OCI-LY1 (cell line): ENCODE measurements at regions not wholly inside any gene's neighbourhood (a gene's known extent, or its start where the extent isn't known, plus 50 kb on each side); places are given as distances from the start of the nearest gene placed in this dataset.

Source experiments
- H2AFZ ChIP-seq: fragments of 200-600 bp; sonication (generic), shearing (Covaris generic); 2 replicates; pipeline ENCODE4 v1.6.0; 2014; ENCODE audit warnings: antibody characterized with exemption, mild to moderate bottlenecking, low read length
- H3F3A ChIP-seq: fragments of 200-600 bp; sonication (generic), shearing (Covaris generic); 2 replicates; pipeline ENCODE4 v1.6.0; 2014; ENCODE audit warnings: mild to moderate bottlenecking, antibody characterized with exemption, low read length, moderate library complexity; ENCODE audit not compliant: insufficient read depth
- H3K27ac ChIP-seq: fragments of 200-600 bp; sonication (generic); 2 replicates; pipeline ENCODE4 v1.5.1; 2014; ENCODE audit warnings: low read length, mixed run types, mild to moderate bottlenecking, low read depth; ENCODE audit not compliant: poor library complexity, severe bottlenecking
- H3K27me3 ChIP-seq: fragments of 200-600 bp; sonication (generic); 2 replicates; pipeline ENCODE4 v1.6.0; 2014; ENCODE audit warnings: antibody characterized with exemption, mild to moderate bottlenecking, low read length, moderate library complexity; ENCODE audit not compliant: insufficient read depth
- H3K36me3 ChIP-seq: fragments of 200-600 bp; sonication (generic); 2 replicates; pipeline ENCODE4 v1.6.1; 2014; ENCODE audit warnings: mild to moderate bottlenecking, antibody characterized with exemption, low read length, moderate library complexity, mixed read lengths; ENCODE audit not compliant: insufficient read depth
- H3K4me1 ChIP-seq: fragments of 200-600 bp; sonication (generic); 2 replicates; pipeline ENCODE4 v1.5.1; 2014; ENCODE audit warnings: mild to moderate bottlenecking, low read length, moderate library complexity; ENCODE audit not compliant: insufficient read depth, severe bottlenecking
- H3K4me2 ChIP-seq: fragments of 200-600 bp; sonication (generic), shearing (Covaris generic); 2 replicates; pipeline ENCODE4 v1.6.1; 2014; ENCODE audit warnings: low read length
- H3K4me3 ChIP-seq: fragments of 200-600 bp; sonication (generic); 2 replicates; pipeline ENCODE4 v1.5.1; 2014; ENCODE audit warnings: low read length, low read depth, mild to moderate bottlenecking, mixed read lengths; ENCODE audit not compliant: poor library complexity, severe bottlenecking
- H3K79me2 ChIP-seq: fragments of 200-600 bp; shearing (Covaris generic); 2 replicates; pipeline ENCODE4 v1.6.1; 2016; ENCODE audit warnings: mixed run types, low read length, mixed read lengths; ENCODE audit not compliant: insufficient read depth
- H3K9ac ChIP-seq: fragments of 200-600 bp; sonication (generic), shearing (Covaris generic); 2 replicates; pipeline ENCODE4 v1.6.1; 2014; ENCODE audit warnings: mild to moderate bottlenecking, low read length, mixed read lengths
- H3K9me2 ChIP-seq: fragments of 200-600 bp; sonication (generic), shearing (Covaris generic); 2 replicates; pipeline ENCODE4 v1.6.1; 2014; ENCODE audit warnings: low read depth, mild to moderate bottlenecking, low read length, mixed read lengths
- H3K9me3 ChIP-seq: fragments of 200-600 bp; shearing (Covaris generic); 2 replicates; pipeline ENCODE4 v1.6.1; 2014; ENCODE audit warnings: low read length, mixed read lengths
- H4K20me1 ChIP-seq: fragments of 200-600 bp; sonication (generic), shearing (Covaris generic); 2 replicates; pipeline ENCODE4 v1.6.0; 2016; ENCODE audit warnings: mild to moderate bottlenecking, low read length; ENCODE audit not compliant: insufficient read depth
- EZH2 ChIP-seq: fragments of 200-600 bp; sonication (generic), shearing (Covaris generic); IDR thresholded peaks from 2 replicates; pipeline ENCODE4 v1.8.0; 2017; ENCODE audit warnings: borderline replicate concordance, mixed run types, mild to moderate bottlenecking, antibody characterized with exemption, low read length, moderate library complexity, mixed read lengths
- TF ChIP-seq, protein P1 (sequence below): fragments of 200-600 bp; sonication (generic), shearing (Covaris generic); IDR thresholded peaks from 2 replicates; pipeline ENCODE4 v1.5.1; 2017; ENCODE audit warnings: mild to moderate bottlenecking, antibody characterized with exemption, low read length, moderate library complexity, mixed read lengths

DNA sequence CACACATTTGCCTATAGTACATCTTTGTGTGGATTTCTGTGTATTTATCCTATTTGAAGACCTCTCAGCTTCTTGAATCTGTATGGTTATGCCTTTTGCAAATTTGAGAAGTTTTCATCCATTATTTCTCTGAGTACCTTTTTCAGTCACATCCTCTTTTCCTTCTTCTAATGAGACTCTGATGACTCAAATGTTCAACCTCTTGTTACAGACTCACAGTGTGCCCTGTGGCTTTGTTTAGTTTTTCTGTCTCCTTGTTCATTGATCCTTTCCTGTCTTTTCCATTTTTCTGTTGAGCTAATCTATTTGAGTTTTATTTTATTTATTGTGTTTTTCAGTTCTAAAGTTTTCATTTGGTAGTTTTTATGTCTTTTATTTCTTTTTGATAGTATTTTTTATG lies 87.0 kb upstream of the LRP1B start:
- Histone ChIP-seq H3K79me2 (no peaks in the 10 kb centered on the region), H3K4me1 (no peaks in the 10 kb centered on the region), H3K4me2 (no peak overlapping the region), H2AFZ (no peak overlapping the region), H3F3A (no peaks in the 10 kb centered on the region), H3K9me3 (no peaks in the 10 kb centered on the region), H3K36me3 (no peaks in the 10 kb centered on the region), H3K27me3 (no peaks in the 10 kb centered on the region), H3K9me2 (no peaks in the 10 kb centered on the region), H3K27ac (no peak overlapping the region), H3K4me3 (no peak overlapping the region), H4K20me1 (no peaks in the 10 kb centered on the region), H3K9ac (no peak overlapping the region)
- TF ChIP-seq EZH2 = no peak
- TF ChIP-seq, protein P1, sequence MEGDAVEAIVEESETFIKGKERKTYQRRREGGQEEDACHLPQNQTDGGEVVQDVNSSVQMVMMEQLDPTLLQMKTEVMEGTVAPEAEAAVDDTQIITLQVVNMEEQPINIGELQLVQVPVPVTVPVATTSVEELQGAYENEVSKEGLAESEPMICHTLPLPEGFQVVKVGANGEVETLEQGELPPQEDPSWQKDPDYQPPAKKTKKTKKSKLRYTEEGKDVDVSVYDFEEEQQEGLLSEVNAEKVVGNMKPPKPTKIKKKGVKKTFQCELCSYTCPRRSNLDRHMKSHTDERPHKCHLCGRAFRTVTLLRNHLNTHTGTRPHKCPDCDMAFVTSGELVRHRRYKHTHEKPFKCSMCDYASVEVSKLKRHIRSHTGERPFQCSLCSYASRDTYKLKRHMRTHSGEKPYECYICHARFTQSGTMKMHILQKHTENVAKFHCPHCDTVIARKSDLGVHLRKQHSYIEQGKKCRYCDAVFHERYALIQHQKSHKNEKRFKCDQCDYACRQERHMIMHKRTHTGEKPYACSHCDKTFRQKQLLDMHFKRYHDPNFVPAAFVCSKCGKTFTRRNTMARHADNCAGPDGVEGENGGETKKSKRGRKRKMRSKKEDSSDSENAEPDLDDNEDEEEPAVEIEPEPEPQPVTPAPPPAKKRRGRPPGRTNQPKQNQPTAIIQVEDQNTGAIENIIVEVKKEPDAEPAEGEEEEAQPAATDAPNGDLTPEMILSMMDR = no peak

DNA sequence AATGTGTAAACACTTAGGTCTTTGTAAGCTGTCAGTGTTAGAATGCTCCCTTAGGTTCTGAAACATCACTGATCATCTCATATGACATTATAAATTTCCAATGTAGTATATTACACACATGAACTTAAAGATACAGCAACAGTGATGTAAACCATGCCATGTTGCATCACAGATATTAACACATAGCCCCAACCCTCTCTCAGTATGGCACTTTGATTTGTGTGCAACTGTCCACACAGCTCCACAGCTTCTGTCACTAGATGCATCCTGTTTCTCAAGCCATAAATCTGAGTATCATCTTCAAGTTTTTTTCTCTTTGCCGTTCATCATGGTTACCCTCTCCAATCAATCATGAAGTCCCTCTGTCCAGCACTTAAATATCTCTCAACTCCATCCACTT lies 69.2 kb upstream of the LRP1B start:
- no peak overlapping the region for H3K9ac ChIP-seq
- no peak overlapping the region for H2AFZ ChIP-seq
- no peaks in the 10 kb centered on the region for H3K27me3 ChIP-seq
- no peaks in the 10 kb centered on the region for H3K4me1 ChIP-seq
- no peaks in the 10 kb centered on the region for H3K9me3 ChIP-seq
- no peaks in the 10 kb centered on the region for H3F3A ChIP-seq
- TF ChIP-seq EZH2 = no peak
- TF ChIP-seq, protein P1 = no peak
- no peak overlapping the region for H3K27ac ChIP-seq
- H3K36me3 ChIP-seq = no peaks in the 10 kb centered on the region
- no peaks in the 10 kb centered on the region for H3K79me2 ChIP-seq
- no peak overlapping the region for H3K4me3 ChIP-seq
- no peak overlapping the region for H3K4me2 ChIP-seq
- H4K20me1 ChIP-seq = no peaks in the 10 kb centered on the region
- H3K9me2 ChIP-seq = no peaks in the 10 kb centered on the region

DNA sequence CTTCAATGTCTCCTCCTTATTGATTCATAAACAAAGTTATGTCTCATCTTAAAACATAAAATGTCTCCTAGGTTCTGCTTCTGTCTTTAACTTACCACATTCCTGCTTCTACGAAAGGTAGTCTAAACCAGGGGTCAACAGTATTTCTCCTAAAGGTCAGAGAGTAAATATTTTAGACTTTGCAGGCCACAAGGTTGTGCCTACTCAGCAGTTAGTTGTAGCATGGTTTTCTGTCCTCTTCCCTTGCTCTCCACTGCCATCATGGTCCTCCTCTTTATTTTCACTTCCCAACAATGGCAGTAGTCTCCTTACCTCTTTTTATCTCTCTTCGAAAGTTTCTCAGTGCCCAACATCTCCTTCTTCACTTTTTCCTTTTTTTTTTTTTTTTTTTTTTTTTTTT lies 68.3 kb upstream of the LRP1B start:
- TF ChIP-seq EZH2 = no peak
- TF ChIP-seq, protein P1 = no peak

More for the DNA sequence above, 68.3 kb upstream of the LRP1B start:
- Histone ChIP-seq H4K20me1 (no peaks in the 10 kb centered on the region), H3K4me3 (no peak overlapping the region), H3K9me3 (no peaks in the 10 kb centered on the region), H3K79me2 (no peaks in the 10 kb centered on the region), H3K4me2 (no peak overlapping the region), H3K9ac (no peak overlapping the region), H3K27me3 (no peaks in the 10 kb centered on the region), H3K27ac (no peak overlapping the region), H3K9me2 (no peaks in the 10 kb centered on the region), H2AFZ (no peak overlapping the region), H3F3A (no peaks in the 10 kb centered on the region), H3K4me1 (no peaks in the 10 kb centered on the region), H3K36me3 (no peaks in the 10 kb centered on the region)
